ENCODE measurements at regions not wholly inside any gene's neighbourhood (a gene's known extent, or its start where the extent isn't known, plus 50 kb on each side); places are given as distances from the start of the nearest gene placed in this dataset.
"Not testable (repeated sequence)": the region's sequence is repeated elsewhere in the genome, so short reads cannot be mapped to it uniquely, and the experiment has no call there.

DNA sequence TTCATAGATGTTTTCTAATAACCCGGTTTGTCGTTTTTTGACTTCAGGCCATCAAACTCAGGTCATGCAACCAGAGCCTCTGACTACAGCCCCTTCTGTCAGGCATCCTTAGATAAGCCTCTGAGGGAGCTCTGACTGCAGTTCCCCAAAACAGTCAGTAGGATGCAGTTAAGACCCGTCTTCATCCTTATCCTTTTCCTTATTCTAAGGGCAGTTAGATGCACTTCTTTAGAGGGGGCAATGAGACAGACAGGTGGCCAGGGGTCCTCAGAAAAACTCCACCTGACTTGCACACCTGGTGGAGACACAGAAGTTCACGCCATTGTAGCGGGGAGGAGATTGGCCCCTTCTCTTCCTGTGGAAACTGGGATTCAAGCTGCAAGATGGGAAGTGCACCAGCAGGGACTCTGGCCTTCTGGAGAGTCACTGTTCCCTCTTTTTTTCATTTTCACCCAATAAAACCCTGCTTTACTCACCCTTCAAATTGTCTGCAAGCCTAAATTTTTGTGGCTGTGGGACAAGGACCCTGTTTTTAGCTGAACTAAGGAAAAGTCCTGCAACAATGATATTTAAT lies 104.8 kb upstream of the TFPI start:
- intact Hi-C loops (cut with DNase I): no loop called here
- DNase-seq (no peak), ATAC-seq (peak in 1 of 2 donors; percentile 12)

DNA sequence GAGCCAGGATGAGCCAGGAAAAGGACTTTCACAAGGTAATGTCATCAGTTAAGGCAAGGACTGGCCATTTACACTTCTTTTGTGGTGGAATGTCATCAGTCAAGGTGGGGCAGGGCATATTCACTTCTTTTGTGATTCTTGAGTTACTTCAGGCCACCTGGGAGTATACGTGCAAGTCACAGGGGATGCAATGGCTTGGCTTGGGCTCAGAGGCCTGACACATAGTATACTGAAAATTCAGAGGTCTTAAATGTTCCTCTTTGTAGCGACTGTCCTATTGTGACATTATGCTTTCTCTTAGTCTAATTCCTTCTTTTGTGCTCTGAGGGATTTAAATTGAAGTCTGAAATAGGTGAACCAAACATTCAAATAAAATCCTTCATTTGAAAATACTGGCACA lies 121.8 kb upstream of the TFPI start:
- intact Hi-C loops (cut with DNase I); ATAC-seq; DNase-seq: not testable (repeated sequence)

DNA sequence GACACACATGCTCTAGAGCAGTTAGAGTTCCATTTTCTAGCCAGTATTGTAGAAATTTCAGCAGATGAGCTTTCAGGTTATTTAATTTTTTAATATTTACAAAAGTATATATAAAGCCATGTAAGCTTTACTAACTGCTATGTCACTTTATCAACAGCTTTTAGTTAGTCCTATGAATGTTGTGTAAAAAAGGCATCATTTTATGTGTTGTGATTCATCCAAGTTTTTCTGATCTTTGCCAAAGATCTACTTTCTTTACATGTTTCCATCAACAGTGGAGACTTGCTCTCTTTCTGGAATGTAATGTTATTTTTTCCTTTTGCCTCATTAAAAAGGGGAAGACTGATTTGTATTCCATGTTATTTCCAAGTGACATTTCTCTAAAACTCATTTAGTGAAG lies 125.2 kb upstream of the TFPI start:
- ATAC-seq (no peak), DNase-seq (no peak)
- intact Hi-C loops (cut with DNase I): no loop called here

GRCh38 chr2:187684174-187684573 lies 129.9 kb upstream of the TFPI start:
- ATAC-seq: no peak
- intact Hi-C loops (cut with DNase I): no loop called here
- no peak for DNase-seq

- ATAC-seq (no peak), DNase-seq (no peak)
- intact Hi-C loops (cut with DNase I): no loop called here
Observed at GRCh38 chr2:187686416-187687024, 132.3 kb upstream of the TFPI start.

DNA sequence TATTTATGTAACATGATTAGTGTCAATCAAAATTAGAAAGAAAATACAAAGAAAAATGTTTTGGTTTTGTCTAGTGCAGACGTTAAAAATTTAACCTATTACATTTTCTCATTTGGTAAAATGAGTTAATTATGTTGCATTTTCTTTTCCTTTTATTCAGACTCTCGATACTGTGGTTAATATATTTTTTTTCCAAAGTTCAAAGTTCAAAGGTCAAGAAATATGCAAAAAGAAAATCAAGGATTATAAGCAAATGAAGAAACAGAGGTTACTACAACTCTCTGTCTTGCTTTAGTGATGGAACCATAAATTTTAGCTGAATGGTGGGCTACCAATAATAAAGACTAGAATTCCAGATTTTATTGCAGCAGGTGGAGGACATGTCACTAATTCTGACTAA lies 133.3 kb upstream of the TFPI start:
- no peak for ATAC-seq
- intact Hi-C loops (cut with DNase I): no loop called here
- DNase-seq: no peak

GRCh38 chr2:187689372-187689771 lies 135.1 kb upstream of the TFPI start:
- intact Hi-C loops (cut with DNase I): no loop called here
- DNase-seq: no peak
- ATAC-seq: no peak

DNA sequence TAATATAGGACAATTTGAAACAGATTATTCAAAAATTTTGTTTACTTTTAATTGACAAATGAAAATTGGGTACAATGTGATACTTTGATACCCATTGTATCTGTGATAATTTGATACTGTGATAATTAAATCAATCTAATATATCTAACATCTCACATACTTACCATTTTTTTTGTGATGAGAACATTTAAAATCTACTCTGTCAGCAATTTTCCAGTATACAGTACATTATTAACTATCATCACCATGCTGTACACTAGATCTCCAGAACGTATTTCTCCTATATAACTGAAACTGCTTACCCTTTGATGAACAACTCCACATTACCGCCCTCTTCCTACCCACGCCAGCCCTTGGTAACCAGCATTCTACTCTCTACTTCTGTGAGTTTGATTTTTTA lies 139.7 kb upstream of the TFPI start:
- no peak for ATAC-seq
- intact Hi-C loops (cut with DNase I): no loop called here
- DNase-seq: no peak

DNA sequence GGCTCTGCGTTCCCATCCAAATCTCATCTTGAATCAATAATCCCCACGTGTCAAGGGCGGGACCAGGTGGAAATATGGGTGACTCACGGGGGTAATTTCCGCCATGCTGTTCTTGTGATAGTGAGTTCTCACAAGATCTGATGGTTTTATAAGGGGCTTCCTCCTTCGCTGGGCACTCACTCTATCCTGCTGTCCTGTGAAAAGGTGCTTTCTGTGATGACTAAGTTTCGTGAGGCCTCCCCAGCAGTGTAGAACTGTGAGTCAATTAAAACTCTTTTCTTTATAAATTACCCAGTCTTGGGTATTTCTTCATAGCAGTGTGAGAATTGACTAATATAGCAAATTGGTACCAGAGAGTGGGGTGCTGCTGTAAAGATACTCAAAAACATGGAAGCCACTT lies 142.4 kb upstream of the TFPI start:
- not testable (repeated sequence) for ATAC-seq

GRCh38 chr2:187698374-187699110 lies 144.3 kb upstream of the TFPI start:
- DNase-seq (no peak), ATAC-seq (no peak)
- intact Hi-C loops (cut with DNase I): no loop called here

More for the DNA sequence above, 142.4 kb upstream of the TFPI start:
- intact Hi-C loops (cut with DNase I); DNase-seq: not testable (repeated sequence)

DNA sequence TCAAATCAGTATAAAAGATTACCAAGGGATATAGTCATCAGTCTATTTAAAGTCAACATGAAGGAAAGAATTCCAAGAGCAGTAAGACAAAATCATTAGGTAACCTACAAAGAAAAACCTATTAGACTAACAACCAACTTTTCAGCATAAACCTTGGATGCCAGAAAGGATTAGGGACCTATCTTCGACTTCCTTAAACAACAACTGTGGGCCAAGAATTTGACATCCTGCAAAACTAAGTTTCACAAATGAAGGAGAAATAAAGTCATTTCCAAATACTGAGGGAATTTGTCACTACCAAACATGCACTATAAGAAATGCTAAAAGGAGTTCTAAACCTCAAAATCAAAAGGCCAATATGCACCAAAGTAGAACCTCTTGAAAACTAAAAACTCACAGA lies 147.9 kb upstream of the TFPI start:
- DNase-seq (no peak), ATAC-seq (no peak)
- intact Hi-C loops (cut with DNase I): no loop called here

GRCh38 chr2:187708272-187708671 lies 154.0 kb upstream of the TFPI start:
- no peak for DNase-seq
- ATAC-seq: no peak
- intact Hi-C loops (cut with DNase I): no loop called here

DNA sequence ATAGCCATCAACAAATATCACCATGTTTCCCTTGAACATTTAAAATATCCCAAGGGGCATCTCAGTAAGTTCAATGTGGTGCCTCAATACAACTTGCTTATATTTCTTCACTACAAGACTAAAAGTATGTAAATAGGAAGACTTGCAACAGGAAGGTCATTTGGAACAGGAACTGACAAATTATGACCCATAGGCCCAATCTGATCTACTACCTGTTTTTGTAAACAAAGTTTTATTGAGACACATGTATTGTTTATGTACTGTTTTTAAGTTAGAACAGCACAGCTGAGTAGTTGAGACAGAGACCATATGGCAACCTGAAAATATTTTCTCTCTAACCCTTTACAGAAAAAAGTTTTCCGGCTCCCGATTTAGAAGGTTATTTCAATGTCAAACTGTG lies 154.8 kb upstream of the TFPI start:
- no peak for ATAC-seq

DNA sequence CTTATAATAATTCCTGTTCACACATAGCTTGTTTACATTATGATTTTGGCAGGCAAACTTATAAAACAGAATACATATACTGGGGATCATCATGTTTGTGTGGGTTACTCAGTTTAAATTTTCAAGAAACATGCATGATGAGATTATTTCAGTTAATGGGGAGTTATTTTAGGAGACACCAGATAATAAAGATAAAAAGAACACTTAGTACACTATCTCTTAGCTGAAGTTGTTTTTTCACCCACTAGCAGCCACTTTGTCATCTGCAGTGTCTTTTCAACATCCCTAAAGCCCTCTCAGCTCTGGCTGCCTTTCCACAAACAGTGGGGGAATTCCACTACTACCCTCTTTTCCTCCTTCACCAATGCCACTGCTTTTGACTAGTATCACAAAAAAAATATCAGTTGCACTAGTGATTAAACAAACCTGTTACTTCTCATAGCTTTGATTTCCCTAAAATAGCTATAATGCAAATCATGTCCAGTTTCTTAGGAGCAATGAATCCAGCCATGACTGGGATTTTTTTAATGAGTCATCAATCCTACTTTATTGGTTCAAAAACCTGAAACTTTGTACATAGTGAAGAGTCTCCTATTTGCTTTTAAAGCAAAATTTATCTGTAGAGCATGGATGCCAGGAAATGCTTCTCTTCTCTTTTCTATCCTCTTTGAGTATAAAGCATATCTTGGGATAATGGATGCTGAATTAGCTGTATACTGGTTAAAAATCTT lies 156.7 kb upstream of the TFPI start:
- intact Hi-C loops (cut with DNase I): no loop called here
- no peak for DNase-seq
- no peak for ATAC-seq

More for the DNA sequence above, 154.8 kb upstream of the TFPI start:
- DNase-seq: no peak
- intact Hi-C loops (cut with DNase I): no loop called here

DNA sequence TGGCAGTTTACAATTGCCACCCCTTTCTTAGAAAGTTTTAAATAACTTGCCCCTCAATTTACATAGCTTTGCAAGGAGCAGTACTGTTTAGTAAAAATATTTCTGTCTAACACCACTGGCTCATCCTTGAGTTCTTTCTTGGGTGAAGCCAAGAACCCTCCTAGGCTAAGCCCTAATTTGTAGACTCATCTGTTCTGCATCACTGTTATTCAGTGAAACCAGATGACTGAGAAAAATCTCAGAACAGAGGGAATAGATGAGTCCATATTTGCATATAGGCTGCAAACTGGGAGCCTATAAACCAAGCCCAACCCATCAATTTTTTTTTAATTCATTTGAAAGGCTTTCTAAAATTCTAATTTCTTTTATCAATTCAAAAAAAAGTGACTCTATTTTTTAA lies 161.4 kb upstream of the TFPI start:
- intact Hi-C loops (cut with DNase I): no loop called here
- DNase-seq (no peak), ATAC-seq (no peak)

GRCh38 chr2:187716301-187716700 lies 162.1 kb upstream of the TFPI start:
- no peak for ATAC-seq
- intact Hi-C loops (cut with DNase I): no loop called here
- DNase-seq: no peak

GRCh38 chr2:187718092-187718491 lies 163.9 kb upstream of the TFPI start:
- DNase-seq (no peak), ATAC-seq (no peak)
- intact Hi-C loops (cut with DNase I): no loop called here

- ATAC-seq: no peak
- intact Hi-C loops (cut with DNase I): no loop called here
- no peak for DNase-seq
Observed at GRCh38 chr2:187719510-187719909, 165.3 kb upstream of the TFPI start.

DNA sequence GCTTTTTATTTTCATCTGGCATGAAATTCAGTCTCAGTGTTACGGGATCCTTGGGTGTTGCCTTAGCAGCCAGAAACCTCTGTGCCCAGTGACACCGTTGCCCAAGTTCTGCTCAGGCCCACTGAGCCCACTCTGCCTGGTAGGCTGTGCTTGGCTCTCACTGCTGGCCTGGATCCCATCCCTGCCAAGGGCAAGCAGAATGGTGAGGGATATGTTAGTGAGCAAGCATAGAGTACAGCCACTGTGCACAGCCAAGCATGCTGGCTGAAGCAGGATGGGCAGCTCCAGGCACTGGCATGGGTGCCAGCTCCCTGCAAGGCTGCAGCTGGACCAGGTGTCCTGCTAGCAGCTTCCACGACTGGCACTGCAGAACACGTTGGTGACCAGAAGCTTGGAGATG lies 194.7 kb upstream of the TFPI start:
- ATAC-seq: peak in 1 of 2 donors; percentile 38
- no peak for DNase-seq
- intact Hi-C loops (cut with DNase I): no loop called here

DNA sequence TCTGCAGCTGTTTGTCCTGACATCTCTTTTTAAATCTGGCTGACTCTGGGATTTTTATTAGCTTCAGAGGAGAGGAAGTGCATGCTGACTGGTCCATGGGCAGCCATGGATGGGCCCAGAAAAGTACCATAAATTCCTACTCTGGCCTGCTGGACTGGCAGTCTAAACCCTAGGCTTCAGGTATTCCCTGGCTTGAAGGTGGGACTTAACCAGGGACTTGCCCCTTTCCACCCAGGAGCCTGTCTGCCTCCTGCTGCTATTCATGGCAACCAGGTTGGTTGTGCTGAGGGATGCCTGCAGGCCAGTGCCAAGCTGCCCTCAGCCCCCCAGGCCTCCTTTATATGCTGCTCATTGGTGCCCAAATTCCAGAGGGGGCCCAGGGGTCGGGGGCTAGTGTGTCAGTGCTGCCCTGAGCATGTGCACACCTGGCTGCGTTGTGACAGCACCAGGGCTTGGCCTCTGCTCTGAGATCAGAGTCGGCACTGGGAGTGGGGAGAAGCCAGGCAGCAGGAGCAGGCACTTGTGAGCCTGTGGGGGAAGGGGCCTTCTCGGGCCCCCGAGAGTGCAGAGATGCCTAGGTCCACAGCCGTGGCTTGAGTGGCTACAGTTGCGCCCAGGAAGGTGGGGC lies 195.7 kb upstream of the TFPI start:
- no peak for DNase-seq
- no peak for ATAC-seq
- intact Hi-C loops (cut with DNase I): no loop called here

Measured in left cardiac atrium (tissue), 4 donors.